HCT116 (cell line): ENCODE measurements at regions not wholly inside any gene's neighbourhood (a gene's known extent, or its start where the extent isn't known, plus 50 kb on each side); places are given as distances from the start of the nearest gene placed in this dataset.

Experiments used
- ATAC-seq: fragments of 200-7000 bp; cut with Tn5 transposase; 2 replicates; pipeline ENCODE4 v1.9.1; 2020; ENCODE audit warnings: mild to moderate bottlenecking, moderate library complexity
- BruUV-seq: library from RNA; stranded (reverse); fragments of 400-500 nt; replicated peaks from 2 replicates; lab custom pipeline; 2021; lab: Mats Ljungman, UMichigan
- CTCF ChIA-PET: fragments of 300-600 bp; sonication (Branson Sonifier 250); formaldehyde crosslinking; loops from one replicate; lab custom pipeline; 2021; ENCODE audit warnings: antibody characterized with exemption; lab: Charles Lee
- POLR2A ChIA-PET: fragments of 300-600, 350-600 bp; sonication (Branson Sonifier 250); formaldehyde crosslinking; loops from one replicate; lab custom pipeline; 2021; ENCODE audit warnings: antibody characterized with exemption; lab: Charles Lee
- RAD21 ChIA-PET, 2 experiments: fragments of 300-600 bp; sonication (Branson Sonifier 250); formaldehyde crosslinking; loops; one replicate each; lab custom pipeline; 2023; ENCODE audit warnings: low total read pairs in 2 of 2; ENCODE audit not compliant: uncharacterized antibody in 2 of 2, unreplicated experiment in 2 of 2, low non-redundant PET in 1 of 2; lab: Charles Lee
- DNase-seq: peaks from one replicate; pipeline ENCODE4 v3.0.0-alpha.2; 2010; ENCODE audit warnings: low read depth, low spot score
- H2AFZ ChIP-seq: fragments of 200-600 bp; shearing (Covaris generic), sonication (generic); 2 replicates; pipeline ENCODE4 v1.6.1; 2017; ENCODE audit warnings: low read depth, mixed run types, mixed read lengths, antibody characterized with exemption, low read length; ENCODE audit not compliant: poor library complexity, severe bottlenecking
- H3K27ac ChIP-seq: 2 replicates; pipeline ENCODE4 v1.5.1; 2012; ENCODE audit warnings: low read depth, low read length
- H3K27me3 ChIP-seq: fragments of 200-600 bp; sonication (generic); 2 replicates; pipeline ENCODE4 v1.6.1; 2016; ENCODE audit warnings: mixed run types, low read length, mixed read lengths; ENCODE audit not compliant: insufficient read depth
- H3K36me3 ChIP-seq, 2 experiments: fragments of 200-500 bp in 1 of 2; fragments of 200-600 bp in 1 of 2; sonication (Bioruptor generic) in 1 of 2; sonication (generic) in 1 of 2; 2 replicates each; pipeline versions ENCODE4 v1.5.1 to v1.6.1; 2014 to 2016; ENCODE audit warnings: low read length in 2 of 2, inconsistent platforms in 1 of 2, mixed read lengths in 1 of 2, mixed run types in 1 of 2; ENCODE audit not compliant: insufficient read depth in 2 of 2, control insufficient read depth in 1 of 2
- H3K4me1 ChIP-seq, 2 experiments: fragments of 200-600 bp in 1 of 2; sonication (generic) in 1 of 2; 2 replicates each; pipeline versions ENCODE4 v1.5.1 to v1.6.1; 2012 to 2017; ENCODE audit warnings: low read length in 2 of 2, inconsistent platforms in 1 of 2, mild to moderate bottlenecking in 1 of 2, mixed read lengths in 1 of 2, mixed run types in 1 of 2, moderate library complexity in 1 of 2; ENCODE audit not compliant: insufficient read depth in 2 of 2, control insufficient read depth in 1 of 2
- H3K4me2 ChIP-seq: fragments of 200-600 bp; sonication (generic); 2 replicates; pipeline ENCODE4 v1.6.1; 2017; ENCODE audit warnings: mixed run types, low read length, mixed read lengths
- H3K4me3 ChIP-seq, 2 experiments: fragments of 200-600 bp in 1 of 2; sonication (generic) in 1 of 2; replicated peaks in 1 of 2; 2 replicates each; pipeline ENCODE4 v1.5.1; 2011 to 2016; ENCODE audit warnings: low read length in 2 of 2, control low read depth in 1 of 2, low read depth in 1 of 2, mild to moderate bottlenecking in 1 of 2, mixed read lengths in 1 of 2, mixed run types in 1 of 2
- H3K79me2 ChIP-seq: fragments of 200-600 bp; sonication (generic); 2 replicates; pipeline ENCODE4 v1.6.1; 2017; ENCODE audit warnings: mild to moderate bottlenecking, mixed run types, low read length, moderate library complexity, mixed read lengths; ENCODE audit not compliant: insufficient read depth
- H3K9ac ChIP-seq: fragments of 200-600 bp; sonication (generic); 2 replicates; pipeline ENCODE4 v1.6.1; 2016; ENCODE audit warnings: low read length, mixed read lengths
- H3K9me2 ChIP-seq: fragments of 200-600 bp; sonication (generic), shearing (Covaris generic); 2 replicates; pipeline ENCODE4 v1.6.1; 2017; ENCODE audit warnings: mixed run types, mild to moderate bottlenecking, moderate library complexity; ENCODE audit not compliant: insufficient read depth
- H3K9me3 ChIP-seq, 2 experiments: fragments of 200-500 bp in 1 of 2; fragments of 200-600 bp in 1 of 2; sonication (Bioruptor generic) in 1 of 2; sonication (generic) in 1 of 2; 2 replicates each; pipeline ENCODE4 v1.6.1; 2014 to 2017; ENCODE audit warnings: low read length in 2 of 2, mixed read lengths in 2 of 2, inconsistent platforms in 1 of 2, low read depth in 1 of 2, mild to moderate bottlenecking in 1 of 2, mixed run types in 1 of 2, moderate library complexity in 1 of 2; ENCODE audit not compliant: control insufficient read depth in 1 of 2, insufficient read depth in 1 of 2
- H4K20me1 ChIP-seq: fragments of 200-600 bp; sonication (generic), shearing (Covaris generic); 2 replicates; pipeline ENCODE4 v1.6.1; 2017; ENCODE audit warnings: mixed run types, mild to moderate bottlenecking, moderate library complexity; ENCODE audit not compliant: insufficient read depth
- FOSL1 ChIP-seq: IDR thresholded peaks from 2 replicates; pipeline ENCODE4 v1.6.1; 2012; ENCODE audit warnings: low read depth
- JUND ChIP-seq: IDR thresholded peaks from 2 replicates; pipeline ENCODE4 v1.6.1; 2012
- REST ChIP-seq: IDR thresholded peaks from 2 replicates; pipeline ENCODE4 v1.6.1; 2012; ENCODE audit warnings: low read depth
- SIN3A ChIP-seq: IDR thresholded peaks from 2 replicates; pipeline ENCODE4 v1.6.1; 2012; ENCODE audit warnings: low read depth
- TCF7L2 ChIP-seq: IDR thresholded peaks from 2 replicates; pipeline ENCODE4 v1.7.0; 2011; ENCODE audit warnings: borderline replicate concordance, inconsistent platforms; ENCODE audit not compliant: insufficient read depth, insufficient read length; ENCODE audit errors: extremely low read depth
- YY1 ChIP-seq: IDR thresholded peaks from 2 replicates; pipeline ENCODE4 v1.6.1; 2011; ENCODE audit warnings: low read length, low read depth, moderate library complexity, mild to moderate bottlenecking; ENCODE audit not compliant: insufficient replicate concordance; ENCODE audit errors: extremely low read depth
- ZNF274 ChIP-seq: fragments of 200-500 bp; sonication (Bioruptor generic); IDR thresholded peaks from 2 replicates; pipeline ENCODE4 v1.6.1; 2014; ENCODE audit warnings: mild to moderate bottlenecking, low read depth, low read length, inconsistent platforms
- intact Hi-C: fragments of 100-400 bp; cut with micrococcal nuclease; formaldehyde crosslinking; loops from 2 replicates; pipeline ENCODE4 v1.10.0; 2022

GRCh38 chr11:43053638-43054412 lies 258.0 kb upstream of the API5 start:
- ATAC-seq: no peak
- H2AFZ ChIP-seq: no peak overlapping the region
- H3K4me1 ChIP-seq: no peaks in the 10 kb centered on the region
- no peaks in the 10 kb centered on the region for H4K20me1 ChIP-seq
- POLR2A ChIA-PET: no interaction called here
- H3K79me2 ChIP-seq: no peaks in the 10 kb centered on the region
- no peaks in the 10 kb centered on the region for H3K36me3 ChIP-seq
- no TSS peak for BruUV-seq
- H3K9me3 ChIP-seq: peaks cover 0 to 3% of the 10 kb centered on the region in 2 experiments; a peak in 2 of 4 replicates
- DNase-seq: no peak
- TF ChIP-seq REST (no peak), JUND (no peak), FOSL1 (no peak), YY1 (no peak), SIN3A (no peak), ZNF274 (no peak), TCF7L2 (no peak)
- no peaks in the 10 kb centered on the region for H3K27me3 ChIP-seq
- CTCF ChIA-PET: no interaction called here
- intact Hi-C loops: no loop called here
- no peak overlapping the region for H3K27ac ChIP-seq
- H3K9ac ChIP-seq: no peak overlapping the region
- no peaks in the 10 kb centered on the region for H3K9me2 ChIP-seq
- RAD21 ChIA-PET: no interaction called here
- H3K4me2 ChIP-seq: no peak overlapping the region
- no peak overlapping the region for H3K4me3 ChIP-seq
